ENCODE measurements at regions not wholly inside any gene's neighbourhood (a gene's known extent, or its start where the extent isn't known, plus 50 kb on each side); places are given as distances from the start of the nearest gene placed in this dataset.

GRCh38 chr15:77856705-77857346 is 220.7 kb downstream of the TBC1D2B start:
- peaks cover 7% of the 10 kb centered on the region for H3K27me3 Mint-ChIP-seq
- H3K79me2 ChIP-seq (ENCODE audit: control insufficient read depth, insufficient read depth, low read length), result no peaks in the 10 kb centered on the region
- H3K9ac ChIP-seq (ENCODE audit: low read length), result no peak overlapping the region
- POLR2A ChIA-PET, result no interaction called here
- no peak overlapping the region for H3K27ac Mint-ChIP-seq
- ATAC-seq (ENCODE audit: low read depth) (no peak), DNase-seq (no peak)
- H3K9me3 ChIP-seq (ENCODE audit: control extremely low read depth in 1 of 3, control insufficient read depth in 2 of 3, insufficient read depth in 1 of 3, low read length in 2 of 3), result no peaks in the 10 kb centered on the region
- WGBS (ENCODE audit: insufficient coverage), result no CpG with 5 or more reads among the region's 1 CpG
- TF ChIP-seq CTCF (IDR thresholded peaks at IDR 0.05) (no peak), EZH2 (IDR thresholded peaks at IDR 0.05; ENCODE audit: borderline replicate concordance, insufficient read depth, low read depth, low read length, poor library complexity, severe bottlenecking) (no peak)
- H3K9me3 Mint-ChIP-seq (ENCODE audit: insufficient read depth), result no peaks in the 10 kb centered on the region
- no peaks in the 10 kb centered on the region for H3K4me1 Mint-ChIP-seq
- no peaks in the 10 kb centered on the region for H4K20me1 ChIP-seq (ENCODE audit: control insufficient read depth, insufficient read depth, low read length, poor library complexity, severe bottlenecking)
- intact Hi-C loops (cut with micrococcal nuclease), result no loop called here
- no peak overlapping the region for H2AFZ ChIP-seq (ENCODE audit: insufficient read depth, low read depth, low read length, poor library complexity, severe bottlenecking)
- no peaks in the 10 kb centered on the region for H3K4me1 ChIP-seq (ENCODE audit: control insufficient read depth in 2 of 2, insufficient read depth in 2 of 2, low read length in 2 of 2)
- no peak overlapping the region for H3K4me2 ChIP-seq (replicated peaks; ENCODE audit: low read depth, low read length, poor library complexity, severe bottlenecking)
- no peak overlapping the region for H3K27ac ChIP-seq (ENCODE audit: low read length in 2 of 2)
- no peaks in the 10 kb centered on the region for H3K27me3 ChIP-seq (replicated peaks in 1 of 4; ENCODE audit: control extremely low read depth in 1 of 4, control insufficient read depth in 3 of 4, insufficient read depth in 4 of 4, low read length in 3 of 4)
- CTCF ChIA-PET, result interaction anchor here (1.1 kb wide), 1 partner anchor 48 kb away, joined by 3 read pairs; no protein-coding TSS in a partner anchor
- H3K4me3 ChIP-seq (ENCODE audit: control extremely low read depth in 1 of 5, extremely low read depth in 1 of 5, insufficient read depth in 1 of 5, low read depth in 2 of 5, low read length in 4 of 5), result no peak overlapping the region
- no peaks in the 10 kb centered on the region for H3K36me3 ChIP-seq (replicated peaks in 1 of 2; ENCODE audit: control extremely low read depth in 1 of 2, control insufficient read depth in 1 of 2, extremely low read depth in 1 of 2, insufficient read depth in 2 of 2, low read length in 1 of 2)
- no peak overlapping the region for H3K4me3 Mint-ChIP-seq

GRCh38 chr15:77855871-77856270 is 221.6 kb downstream of the TBC1D2B start:
- intact Hi-C loops (cut with micrococcal nuclease), result no loop called here
- TF ChIP-seq EZH2 (IDR thresholded peaks at IDR 0.05; ENCODE audit: borderline replicate concordance, insufficient read depth, low read depth, low read length, poor library complexity, severe bottlenecking) (no peak), CTCF (IDR thresholded peaks at IDR 0.05) (no peak)
- Histone ChIP-seq H3K9me3 (ENCODE audit: control extremely low read depth in 1 of 3, control insufficient read depth in 2 of 3, insufficient read depth in 1 of 3, low read length in 2 of 3) (no peaks in the 10 kb centered on the region), H3K9ac (ENCODE audit: low read length) (no peak overlapping the region), H3K4me2 (replicated peaks; ENCODE audit: low read depth, low read length, poor library complexity, severe bottlenecking) (no peak overlapping the region), H3K27me3 (replicated peaks in 1 of 4; ENCODE audit: control extremely low read depth in 1 of 4, control insufficient read depth in 3 of 4, insufficient read depth in 4 of 4, low read length in 3 of 4) (no peaks in the 10 kb centered on the region), H2AFZ (ENCODE audit: insufficient read depth, low read depth, low read length, poor library complexity, severe bottlenecking) (no peak overlapping the region), H3K4me3 (ENCODE audit: control extremely low read depth in 1 of 5, extremely low read depth in 1 of 5, insufficient read depth in 1 of 5, low read depth in 2 of 5, low read length in 4 of 5) (no peak overlapping the region), H3K36me3 (replicated peaks in 1 of 2; ENCODE audit: control extremely low read depth in 1 of 2, control insufficient read depth in 1 of 2, extremely low read depth in 1 of 2, insufficient read depth in 2 of 2, low read length in 1 of 2) (no peaks in the 10 kb centered on the region), H4K20me1 (ENCODE audit: control insufficient read depth, insufficient read depth, low read length, poor library complexity, severe bottlenecking) (no peaks in the 10 kb centered on the region), H3K27ac (ENCODE audit: low read length in 2 of 2) (no peak overlapping the region), H3K79me2 (ENCODE audit: control insufficient read depth, insufficient read depth, low read length) (no peaks in the 10 kb centered on the region), H3K4me1 (ENCODE audit: control insufficient read depth in 2 of 2, insufficient read depth in 2 of 2, low read length in 2 of 2) (no peaks in the 10 kb centered on the region)
- Mint-ChIP-seq H3K4me1 (no peaks in the 10 kb centered on the region), H3K27me3 (peaks cover 16% of the 10 kb centered on the region), H3K27ac (no peak overlapping the region), H3K4me3 (no peak overlapping the region), H3K9me3 (ENCODE audit: insufficient read depth) (no peaks in the 10 kb centered on the region)
- ChIA-PET CTCF (interaction anchor here (0.6 to 1.1 kb wide), 2 partner anchors 13 to 49 kb away, joined by 3 read pairs; no protein-coding TSS in a partner anchor), POLR2A (no interaction called here)
- 100% methylated on average over 2 of the region's 3 CpGs for WGBS (ENCODE audit: insufficient coverage)
- DNase-seq (no peak), ATAC-seq (ENCODE audit: low read depth) (no peak)

Measured in B cell (primary cell).